Astrocyte of the spinal cord (primary cell): ENCODE measurements at regions not wholly inside any gene's neighbourhood (a gene's known extent, or its start where the extent isn't known, plus 50 kb on each side); places are given as distances from the start of the nearest gene placed in this dataset.

ENCODE experiments used
- DNase-seq: peaks from one replicate; pipeline ENCODE4 v3.0.0; 2011; ENCODE audit warnings: low read depth, low spot score
- H3K4me3 ChIP-seq: 2 replicates; pipeline ENCODE4 v1.5.1; 2011; ENCODE audit warnings: low read depth, mild to moderate bottlenecking, low read length, moderate library complexity
- CTCF ChIP-seq: IDR thresholded peaks from 2 replicates; pipeline ENCODE4 v1.5.1; 2012; ENCODE audit warnings: low read depth, mild to moderate bottlenecking, low read length, inconsistent platforms
- in situ Hi-C: cut with HindIII; loops from 2 replicates; pipeline ENCODE4 v1.10.0; 2017; ENCODE audit warnings: low sequenced_read_pairs

GRCh38 chr2:23235292-23235691 lies 149.7 kb upstream of the KLHL29 start:
- in situ Hi-C loops: no loop called here
- no peak for DNase-seq
- no peak for TF ChIP-seq CTCF
- no peak overlapping the region for H3K4me3 ChIP-seq

- no peak overlapping the region for H3K4me3 ChIP-seq
- in situ Hi-C loops: no loop called here
- no peak for TF ChIP-seq CTCF
- no peak for DNase-seq
These were observed 149.2 kb upstream of the KLHL29 start for GRCh38 chr2:23235736-23236135.

GRCh38 chr2:23237147-23237546 lies 147.8 kb upstream of the KLHL29 start:
- in situ Hi-C loops: no loop called here
- DNase-seq: no peak
- TF ChIP-seq CTCF: no peak
- no peak overlapping the region for H3K4me3 ChIP-seq

GRCh38 chr2:23238011-23238657 lies 146.8 kb upstream of the KLHL29 start:
- no peak for DNase-seq
- no peak for TF ChIP-seq CTCF
- in situ Hi-C loops: no loop called here
- no peak overlapping the region for H3K4me3 ChIP-seq

GRCh38 chr2:23239374-23239773 lies 145.6 kb upstream of the KLHL29 start:
- TF ChIP-seq CTCF: no peak
- H3K4me3 ChIP-seq: no peak overlapping the region
- DNase-seq: no peak
- in situ Hi-C loops: no loop called here

- no peak for DNase-seq
- in situ Hi-C loops: no loop called here
- TF ChIP-seq CTCF: no peak
These were observed 143.9 kb upstream of the KLHL29 start for GRCh38 chr2:23241121-23241520.

More at GRCh38 chr2:23241121-23241520, 143.9 kb upstream of the KLHL29 start:
- H3K4me3 ChIP-seq: no peak overlapping the region
